Effector CD4-positive, alpha-beta T cell (primary cell): ENCODE measurements at regions not wholly inside any gene's neighbourhood (a gene's known extent, or its start where the extent isn't known, plus 50 kb on each side); places are given as distances from the start of the nearest gene placed in this dataset.
"Not testable (repeated sequence)": the region's sequence is repeated elsewhere in the genome, so short reads cannot be mapped to it uniquely, and the experiment has no call there.

ENCODE experiments used
- DNase-seq: peaks from one replicate; pipeline ENCODE4 v3.0.0-alpha.2; 2020

- no peak for DNase-seq
Measured at GRCh38 chr10:6977398-6978186, 397.5 kb upstream of the PRKCQ start.

- DNase-seq, result no peak
Measured at GRCh38 chr10:6973899-6974298, 393.8 kb upstream of the PRKCQ start.

GRCh38 chr10:6972226-6972625, 392.1 kb upstream of the PRKCQ start:
- DNase-seq, result no peak

GRCh38 chr10:6969659-6970058, 389.6 kb upstream of the PRKCQ start:
- DNase-seq, result no peak

GRCh38 chr10:6964543-6964942, 384.5 kb upstream of the PRKCQ start:
- DNase-seq, result no peak

- no peak for DNase-seq
Measured at GRCh38 chr10:6962576-6962975, 382.5 kb upstream of the PRKCQ start.

- no peak for DNase-seq
Measured at GRCh38 chr10:6958711-6959110, 378.6 kb upstream of the PRKCQ start.

GRCh38 chr10:6958254-6958653, 378.2 kb upstream of the PRKCQ start:
- DNase-seq, result no peak

- no peak for DNase-seq
Measured at GRCh38 chr10:6957851-6958250, 377.8 kb upstream of the PRKCQ start.

- no peak for DNase-seq
Measured at GRCh38 chr10:6956562-6956961, 376.5 kb upstream of the PRKCQ start.

GRCh38 chr10:6953271-6953801, 373.3 kb upstream of the PRKCQ start:
- DNase-seq, result no peak

- DNase-seq, result no peak
Measured at GRCh38 chr10:6951732-6952131, 371.7 kb upstream of the PRKCQ start.

- DNase-seq, result no peak
Measured at GRCh38 chr10:6950133-6950532, 370.1 kb upstream of the PRKCQ start.

- DNase-seq, result no peak
Measured at GRCh38 chr10:6944436-6944835, 364.4 kb upstream of the PRKCQ start.

GRCh38 chr10:6938384-6938783, 358.3 kb upstream of the PRKCQ start:
- no peak for DNase-seq

GRCh38 chr10:6936931-6937330, 356.9 kb upstream of the PRKCQ start:
- DNase-seq, result no peak

- DNase-seq, result no peak
Measured at GRCh38 chr10:6929148-6929830, 349.2 kb upstream of the PRKCQ start.

GRCh38 chr10:6928586-6928985, 348.5 kb upstream of the PRKCQ start:
- DNase-seq, result no peak

GRCh38 chr10:6926971-6927370, 346.9 kb upstream of the PRKCQ start:
- no peak for DNase-seq

- DNase-seq, result no peak
Measured at GRCh38 chr10:6925146-6925545, 345.1 kb upstream of the PRKCQ start.

GRCh38 chr10:6924166-6924565, 344.1 kb upstream of the PRKCQ start:
- DNase-seq, result no peak

GRCh38 chr10:6921026-6921425, 340.9 kb upstream of the PRKCQ start:
- not testable (repeated sequence) for DNase-seq

GRCh38 chr10:6920072-6921019, 340.3 kb upstream of the PRKCQ start:
- DNase-seq, result peak; percentile 60
